LNCaP clone FGC (cell line): ENCODE measurements at regions not wholly inside any gene's neighbourhood (a gene's known extent, or its start where the extent isn't known, plus 50 kb on each side); places are given as distances from the start of the nearest gene placed in this dataset.
A peak's percentile ranks its signal among the peaks of the same experiment; 100 is the strongest.

Experiments
- DNase-seq: peaks from one replicate; pipeline ENCODE4 v3.0.0-alpha.2; 2011; ENCODE audit warnings: low read depth
- H3K4me3 ChIP-seq: 2 replicates; pipeline ENCODE4 v1.5.1; 2011; ENCODE audit warnings: mild to moderate bottlenecking, low read depth, low read length, control low read depth
- CTCF ChIP-seq: IDR thresholded peaks from 2 replicates; pipeline ENCODE4 v1.5.1; 2012; ENCODE audit warnings: mild to moderate bottlenecking; ENCODE audit not compliant: control insufficient read depth, insufficient read depth; ENCODE audit errors: extremely low read depth

GRCh38 chr11:19391026-19391425 lies 150.3 kb upstream of the E2F8 start:
- no peak for TF ChIP-seq CTCF
- DNase-seq: no peak
- H3K4me3 ChIP-seq: no peak overlapping the region

DNA sequence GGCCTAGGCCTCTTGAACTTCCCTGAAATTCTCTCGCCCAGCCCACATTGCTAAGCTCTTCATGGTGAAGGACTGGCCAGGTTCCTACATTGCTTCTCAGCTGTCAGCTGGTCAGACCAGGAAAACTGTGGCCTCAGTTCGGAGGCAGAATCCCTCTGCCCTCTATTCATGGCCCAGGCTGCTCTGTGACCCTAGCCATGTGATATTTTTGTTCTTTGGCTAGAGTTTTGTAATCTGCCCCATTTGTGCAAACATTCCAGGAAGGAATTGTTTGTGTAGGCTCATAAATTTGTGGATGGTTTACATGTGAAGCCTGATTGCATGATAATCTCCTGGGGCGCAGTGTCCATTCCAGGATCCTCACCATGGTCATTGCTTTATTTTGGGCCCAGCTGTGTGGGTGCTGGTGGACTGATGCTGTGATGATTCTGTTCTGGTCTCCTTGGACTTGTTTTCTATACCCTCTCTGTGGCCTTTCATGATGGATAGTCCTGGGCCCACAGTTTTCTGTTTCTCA lies 149.1 kb upstream of the E2F8 start:
- TF ChIP-seq CTCF: no peak
- DNase-seq: peak; percentile 49

GRCh38 chr11:19382131-19382611 lies 141.4 kb upstream of the E2F8 start:
- no peak for TF ChIP-seq CTCF
- no peak overlapping the region for H3K4me3 ChIP-seq
- DNase-seq: no peak

More for the DNA sequence above, 149.1 kb upstream of the E2F8 start:
- H3K4me3 ChIP-seq: no peak overlapping the region

GRCh38 chr11:19380375-19380774 lies 139.6 kb upstream of the E2F8 start:
- no peak overlapping the region for H3K4me3 ChIP-seq
- DNase-seq: no peak
- TF ChIP-seq CTCF: no peak

DNA sequence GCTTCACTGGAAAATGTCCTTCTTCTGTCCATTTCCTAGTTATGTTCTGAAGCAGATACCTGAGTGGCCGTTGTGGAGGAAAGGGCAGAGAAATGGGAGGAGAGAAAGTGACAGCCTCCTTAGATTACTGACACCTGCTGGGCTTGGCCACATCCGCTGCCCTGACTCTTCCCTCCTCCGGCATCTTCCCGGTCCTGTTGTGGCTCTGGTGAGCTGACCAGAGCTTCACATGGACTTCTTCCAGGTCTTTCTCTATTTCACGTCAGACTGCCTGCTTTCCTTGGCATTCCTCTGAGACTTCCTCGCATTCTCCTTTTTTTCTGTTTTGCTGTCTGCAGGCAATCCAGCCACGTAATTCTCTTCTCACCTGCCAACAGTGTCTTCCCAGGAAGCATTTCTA lies 138.7 kb upstream of the E2F8 start:
- H3K4me3 ChIP-seq: no peak overlapping the region
- no peak for DNase-seq
- no peak for TF ChIP-seq CTCF

DNA sequence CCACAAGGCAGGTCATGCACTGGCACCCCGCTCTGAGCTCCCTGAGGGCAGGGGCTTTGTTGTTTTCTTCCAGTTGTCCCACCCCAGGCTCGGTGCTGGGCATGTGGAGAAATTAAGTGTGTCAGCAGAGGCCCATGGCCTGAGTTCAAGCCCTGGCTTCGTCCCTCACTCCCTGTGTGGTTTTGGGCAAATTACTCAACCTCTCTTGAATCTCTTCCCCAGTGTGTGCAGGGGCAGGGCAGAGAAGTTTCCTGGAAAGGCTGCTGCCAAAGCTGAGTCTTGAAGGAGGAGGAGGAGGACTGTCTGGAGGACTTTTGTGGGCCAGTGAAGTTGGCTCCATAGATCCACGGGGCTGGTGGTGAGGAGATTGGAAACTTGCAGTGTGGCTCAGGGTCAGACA lies 138.1 kb upstream of the E2F8 start:
- TF ChIP-seq CTCF: no peak
- DNase-seq: no peak

GRCh38 chr11:19377881-19378280 lies 137.1 kb upstream of the E2F8 start:
- no peak for TF ChIP-seq CTCF
- H3K4me3 ChIP-seq: no peak overlapping the region
- no peak for DNase-seq

More for the DNA sequence above, 138.1 kb upstream of the E2F8 start:
- H3K4me3 ChIP-seq: no peak overlapping the region
